Panc1 (cell line): ENCODE measurements at regions not wholly inside any gene's neighbourhood (a gene's known extent, or its start where the extent isn't known, plus 50 kb on each side); places are given as distances from the start of the nearest gene placed in this dataset.

Experiments used
- ATAC-seq: fragments of 200-7000 bp; cut with Tn5 transposase; 2 replicates; pipeline ENCODE4 v1.9.1; 2020; ENCODE audit warnings: mild to moderate bottlenecking, moderate library complexity
- BruUV-seq: library from RNA; stranded (reverse); fragments of 400-500 nt; replicated peaks from 2 replicates; lab custom pipeline; 2021; lab: Mats Ljungman, UMichigan
- CTCF ChIA-PET: fragments of 300-600 bp; sonication (Branson Sonifier 250); formaldehyde crosslinking; loops from one replicate; lab custom pipeline; 2022; ENCODE audit warnings: antibody characterized with exemption; lab: Charles Lee
- POLR2A ChIA-PET: fragments of 300-600 bp; sonication (Branson Sonifier 250); formaldehyde crosslinking; loops from one replicate; lab custom pipeline; 2022; ENCODE audit warnings: antibody characterized with exemption; lab: Charles Lee
- DNase-seq: peaks from one replicate; pipeline ENCODE4 v3.0.0-alpha.2; 2010; ENCODE audit warnings: low read depth, low spot score
- H3K27ac ChIP-seq: 2 replicates; pipeline ENCODE4 v1.5.1; 2011; ENCODE audit warnings: mild to moderate bottlenecking, low read length, inconsistent platforms
- H3K27me3 ChIP-seq: fragments of 200-500 bp; sonication (Bioruptor generic); 2 replicates; pipeline ENCODE4 v1.6.0; 2014; ENCODE audit warnings: low read length, inconsistent platforms; ENCODE audit not compliant: control insufficient read depth, insufficient read depth
- H3K36me3 ChIP-seq: fragments of 200-500 bp; sonication (Bioruptor generic); 2 replicates; pipeline ENCODE4 v1.5.1; 2014; ENCODE audit warnings: inconsistent platforms, mild to moderate bottlenecking, low read length, moderate library complexity; ENCODE audit not compliant: control insufficient read depth, insufficient read depth
- H3K4me1 ChIP-seq: 2 replicates; pipeline ENCODE4 v1.5.1; 2011; ENCODE audit warnings: inconsistent platforms, mild to moderate bottlenecking, low read length, moderate library complexity; ENCODE audit not compliant: control insufficient read depth, insufficient read depth
- H3K4me3 ChIP-seq, 2 experiments: 2 replicates each; pipeline ENCODE4 v1.5.1; 2011 to 2012; ENCODE audit warnings: low read depth in 2 of 2, low read length in 2 of 2, mild to moderate bottlenecking in 2 of 2, inconsistent platforms in 1 of 2, moderate library complexity in 1 of 2
- H3K9me3 ChIP-seq: fragments of 200-500 bp; sonication (Bioruptor generic); 2 replicates; pipeline ENCODE4 v1.5.1; 2014; ENCODE audit warnings: low read depth, mild to moderate bottlenecking, inconsistent platforms, low read length, moderate library complexity; ENCODE audit not compliant: control insufficient read depth, insufficient read depth
- CTCF ChIP-seq: fragments of 450-650 bp; IDR thresholded peaks from 2 replicates; pipeline ENCODE4 v1.5.1; 2017; ENCODE audit warnings: mild to moderate bottlenecking
- POLR2AphosphoS5 ChIP-seq: IDR thresholded peaks from 2 replicates; pipeline ENCODE4 v1.6.1; 2012; ENCODE audit warnings: mild to moderate bottlenecking, low read depth, low read length, moderate library complexity
- REST ChIP-seq, 2 experiments: IDR thresholded peaks; 2 replicates each; pipeline ENCODE4 v1.6.1; 2011 to 2012; ENCODE audit warnings: low read depth in 2 of 2, control low read depth in 1 of 2, low read length in 1 of 2, mild to moderate bottlenecking in 1 of 2, moderate library complexity in 1 of 2; ENCODE audit not compliant: insufficient read depth in 1 of 2
- SIN3A ChIP-seq: IDR thresholded peaks from 2 replicates; pipeline ENCODE4 v1.6.1; 2012; ENCODE audit warnings: low read depth, mild to moderate bottlenecking, low read length, moderate library complexity, borderline replicate concordance; ENCODE audit not compliant: insufficient read depth
- TCF7L2 ChIP-seq: IDR thresholded peaks from 2 replicates; pipeline ENCODE4 v1.6.1; 2011; ENCODE audit warnings: mild to moderate bottlenecking, low read depth, low read length, inconsistent platforms
- in situ Hi-C: cut with HindIII; loops from 2 replicates; pipeline ENCODE4 v1.10.0; 2016; ENCODE audit warnings: low sequenced_read_pairs, low pct_unique_long_range_greater_than_20kb
- intact Hi-C: fragments of 100-400 bp; cut with micrococcal nuclease; formaldehyde crosslinking; loops from one replicate; pipeline ENCODE4 v1.10.0; 2022; ENCODE audit not compliant: unreplicated experiment

GRCh38 chr2:144096531-144096930, 423.4 kb downstream of the ZEB2 start:
- H3K4me3 ChIP-seq = no peak overlapping the region
- no TSS peak for BruUV-seq
- in situ Hi-C loops = no loop called here
- no peaks in the 10 kb centered on the region for H3K9me3 ChIP-seq
- no peaks in the 10 kb centered on the region for H3K27me3 ChIP-seq
- intact Hi-C loops = no loop called here
- no peaks in the 10 kb centered on the region for H3K36me3 ChIP-seq
- H3K4me1 ChIP-seq = no peaks in the 10 kb centered on the region
- TF ChIP-seq TCF7L2 = no peak
- no peak for TF ChIP-seq SIN3A
- ChIA-PET CTCF (no interaction called here), POLR2A (no interaction called here)
- no peak for DNase-seq
- no peak for ATAC-seq
- no peak overlapping the region for H3K27ac ChIP-seq

- no peaks in the 10 kb centered on the region for H3K36me3 ChIP-seq
- in situ Hi-C loops = no loop called here
- TF ChIP-seq TCF7L2 = no peak
- TF ChIP-seq REST (IDR thresholded peaks at IDR 0.05; ENCODE audit: insufficient read depth in 1 of 2, low read depth in 2 of 2, low read length in 1 of 2) = no peak
- H3K4me1 ChIP-seq = no peaks in the 10 kb centered on the region
- H3K9me3 ChIP-seq = no peaks in the 10 kb centered on the region
- POLR2A ChIA-PET = no interaction called here
- ATAC-seq (no peak), DNase-seq (no peak)
- H3K27me3 ChIP-seq = no peaks in the 10 kb centered on the region
- intact Hi-C loops = no loop called here
- no TSS peak for BruUV-seq
- no peak overlapping the region for H3K27ac ChIP-seq
- CTCF ChIA-PET = no interaction called here
- no peak overlapping the region for H3K4me3 ChIP-seq
These were observed 425.3 kb downstream of the ZEB2 start for GRCh38 chr2:144094408-144095151.

GRCh38 chr2:144091622-144092021, 428.3 kb downstream of the ZEB2 start:
- POLR2A ChIA-PET = no interaction called here
- no peaks in the 10 kb centered on the region for H3K9me3 ChIP-seq
- CTCF ChIA-PET = no interaction called here
- in situ Hi-C loops (no loop called here), intact Hi-C loops (no loop called here)
- H3K27ac ChIP-seq = no peak overlapping the region
- no peak for TF ChIP-seq CTCF
- TF ChIP-seq POLR2AphosphoS5 = no peak
- no peak for TF ChIP-seq REST (IDR thresholded peaks at IDR 0.05; ENCODE audit: insufficient read depth in 1 of 2, low read depth in 2 of 2, low read length in 1 of 2)
- H3K27me3 ChIP-seq = no peaks in the 10 kb centered on the region
- no peak for ATAC-seq
- no peak for DNase-seq
- no peaks in the 10 kb centered on the region for H3K4me1 ChIP-seq
- no peaks in the 10 kb centered on the region for H3K36me3 ChIP-seq
- BruUV-seq = no TSS peak
- no peak overlapping the region for H3K4me3 ChIP-seq
